GM23248 (cell line): ENCODE measurements at regions not wholly inside any gene's neighbourhood (a gene's known extent, or its start where the extent isn't known, plus 50 kb on each side); places are given as distances from the start of the nearest gene placed in this dataset.
A peak's percentile ranks its signal among the peaks of the same experiment; 100 is the strongest.

Experiments
- DNase-seq: peaks from one replicate; pipeline ENCODE4 v3.0.0-alpha.2; 2015
- H2AFZ ChIP-seq: fragments of 200-600 bp; sonication (generic); 2 replicates; pipeline ENCODE4 v1.6.1; 2016; ENCODE audit warnings: antibody characterized with exemption
- H3F3A ChIP-seq: fragments of 200-600 bp; sonication (generic); 2 replicates; pipeline ENCODE4 v1.6.1; 2016; ENCODE audit warnings: mild to moderate bottlenecking, antibody characterized with exemption, mixed run types; ENCODE audit not compliant: insufficient read depth
- H3K27ac ChIP-seq: fragments of 200-600 bp; sonication (generic); 2 replicates; pipeline ENCODE4 v1.5.1; 2016; ENCODE audit warnings: mild to moderate bottlenecking
- H3K27me3 ChIP-seq: fragments of 200-600 bp; sonication (generic); replicated peaks from 2 replicates; pipeline ENCODE4 v1.6.1; 2016; ENCODE audit warnings: mild to moderate bottlenecking; ENCODE audit not compliant: insufficient read depth
- H3K36me3 ChIP-seq: fragments of 200-600 bp; sonication (generic); 2 replicates; pipeline ENCODE4 v1.6.1; 2016; ENCODE audit warnings: low read depth, mild to moderate bottlenecking
- H3K4me1 ChIP-seq: fragments of 200-600 bp; sonication (generic); 2 replicates; pipeline ENCODE4 v1.6.1; 2016; ENCODE audit warnings: mild to moderate bottlenecking; ENCODE audit not compliant: insufficient read depth
- H3K4me2 ChIP-seq: fragments of 200-600 bp; sonication (generic); one replicate; pipeline ENCODE4 v1.6.1; 2016; ENCODE audit warnings: mild to moderate bottlenecking; ENCODE audit not compliant: unreplicated experiment
- H3K4me3 ChIP-seq: fragments of 200-600 bp; sonication (generic); 2 replicates; pipeline ENCODE4 v1.5.1; 2016; ENCODE audit warnings: mild to moderate bottlenecking
- H3K79me2 ChIP-seq: fragments of 200-600 bp; sonication (generic); 2 replicates; pipeline ENCODE4 v1.6.1; 2016; ENCODE audit warnings: mild to moderate bottlenecking; ENCODE audit not compliant: insufficient read depth
- H3K9ac ChIP-seq: fragments of 200-600 bp; sonication (generic); 2 replicates; pipeline ENCODE4 v1.6.1; 2016; ENCODE audit warnings: mild to moderate bottlenecking
- H3K9me2 ChIP-seq: fragments of 200-600 bp; sonication (generic); 2 replicates; pipeline ENCODE4 v1.6.1; 2016; ENCODE audit warnings: mixed run types, mild to moderate bottlenecking, moderate library complexity; ENCODE audit not compliant: insufficient read depth
- H3K9me3 ChIP-seq: fragments of 200-600 bp; sonication (generic); one replicate; pipeline ENCODE4 v1.6.1; 2017; ENCODE audit warnings: low read depth
- H4K20me1 ChIP-seq: fragments of 200-600 bp; sonication (generic); 2 replicates; pipeline ENCODE4 v1.6.0; 2016; ENCODE audit not compliant: insufficient read depth
- EZH2 ChIP-seq: fragments of 200-600 bp; sonication (generic); IDR thresholded peaks from 2 replicates; pipeline ENCODE4 v1.6.1; 2018; ENCODE audit warnings: antibody characterized with exemption, mild to moderate bottlenecking; ENCODE audit not compliant: insufficient read depth, poor library complexity, severe bottlenecking
- EZH2phosphoT487 ChIP-seq: fragments of 200-600 bp; sonication (generic); IDR thresholded peaks from 2 replicates; pipeline ENCODE4 v1.6.1; 2018; ENCODE audit warnings: antibody characterized with exemption, moderate library complexity, mild to moderate bottlenecking, low read depth; ENCODE audit not compliant: insufficient read depth
- WGBS, 2 experiments: methylation state at CpG; one replicate each; pipeline ENCODE4 v1.1.6; 2015 to 2017; ENCODE audit warnings: low lambda C conversion rate in 2 of 2, low coverage in 1 of 2; ENCODE audit errors: missing lambda C conversion rate in 2 of 2; 5-methylcytosine and 5-hydroxymethylcytosine counted together
- in situ Hi-C: fragments of 300-500 bp; cut with MboI; formaldehyde crosslinking; loops from 2 replicates; pipeline ENCODE4 v1.15.0; 2020

GRCh38 chr2:133636287-133636686 is 68.0 kb upstream of the NCKAP5 start:
- H3K27ac ChIP-seq: no peak overlapping the region
- no peaks in the 10 kb centered on the region for H3K36me3 ChIP-seq
- H3K9me3 ChIP-seq: no peaks in the 10 kb centered on the region
- DNase-seq: no peak
- no peak for TF ChIP-seq EZH2
- TF ChIP-seq EZH2phosphoT487: no peak
- in situ Hi-C loops: no loop called here
- peaks cover 21% of the 10 kb centered on the region for H3K4me1 ChIP-seq
- no peak overlapping the region for H3K4me2 ChIP-seq
- no peaks in the 10 kb centered on the region for H4K20me1 ChIP-seq
- H3K9me2 ChIP-seq: no peaks in the 10 kb centered on the region
- H3K4me3 ChIP-seq: no peak overlapping the region
- no peak overlapping the region for H2AFZ ChIP-seq
- H3F3A ChIP-seq: peaks cover 9% of the 10 kb centered on the region; the same call in 1 of the 2 replicates
- no peak overlapping the region for H3K9ac ChIP-seq
- no peaks in the 10 kb centered on the region for H3K27me3 ChIP-seq
- WGBS, 2 experiments: 84 to 95% methylated on average over 2 of the region's 2 CpGs
- H3K79me2 ChIP-seq: no peaks in the 10 kb centered on the region

DNA sequence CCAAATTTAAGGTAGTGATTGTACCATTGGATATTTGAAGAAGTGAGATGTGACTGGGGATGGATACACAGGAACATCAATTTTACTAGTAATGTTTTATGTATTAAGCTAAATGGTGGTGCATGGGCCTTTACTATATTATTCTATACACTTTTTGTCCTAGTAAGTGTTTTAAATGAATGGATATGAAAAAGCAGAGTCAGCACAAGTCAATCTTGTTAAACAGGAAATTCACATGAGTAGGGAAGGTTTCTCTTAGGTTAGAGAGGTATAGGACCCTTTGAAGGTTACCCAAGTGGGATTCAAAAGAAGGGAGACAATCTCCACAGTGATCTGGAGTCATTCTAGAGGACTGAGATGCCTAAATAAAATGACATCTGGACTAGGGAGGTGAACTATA is 71.8 kb upstream of the NCKAP5 start:
- Histone ChIP-seq H3K9me2 (no peaks in the 10 kb centered on the region), H3K9ac (no peak overlapping the region), H3K4me2 (no peak overlapping the region), H2AFZ (no peak overlapping the region), H3K9me3 (no peaks in the 10 kb centered on the region), H3K27ac (no peak overlapping the region), H3F3A (0 out of 2 replicates have a peak, but pooled peaks cover 6% of the 10 kb centered on the region), H3K36me3 (no peaks in the 10 kb centered on the region), H3K4me3 (no peak overlapping the region), H3K79me2 (no peaks in the 10 kb centered on the region), H4K20me1 (no peaks in the 10 kb centered on the region), H3K4me1 (peaks cover 21% of the 10 kb centered on the region), H3K27me3 (no peaks in the 10 kb centered on the region)
- no peak for TF ChIP-seq EZH2
- TF ChIP-seq EZH2phosphoT487: no peak
- in situ Hi-C loops: no loop called here
- DNase-seq: no peak

- in situ Hi-C loops: no loop called here
- H3K9me3 ChIP-seq: no peaks in the 10 kb centered on the region
- TF ChIP-seq EZH2: no peak
- no peak for TF ChIP-seq EZH2phosphoT487
- H3K4me2 ChIP-seq: no peak overlapping the region
- H3K27me3 ChIP-seq: no peaks in the 10 kb centered on the region
- 0 out of 2 replicates have a peak, but pooled peaks cover 6% of the 10 kb centered on the region for H3F3A ChIP-seq
- H3K4me3 ChIP-seq: no peak overlapping the region
- no peak overlapping the region for H3K27ac ChIP-seq
- DNase-seq: peak; percentile 32
- H4K20me1 ChIP-seq: no peaks in the 10 kb centered on the region
- H3K79me2 ChIP-seq: no peaks in the 10 kb centered on the region
- no peaks in the 10 kb centered on the region for H3K36me3 ChIP-seq
- no peaks in the 10 kb centered on the region for H3K9me2 ChIP-seq
- 64 to 81% methylated on average over 1 of the region's 1 CpG for WGBS, 2 experiments
- no peak overlapping the region for H2AFZ ChIP-seq
- peaks cover 18% of the 10 kb centered on the region for H3K4me1 ChIP-seq
- no peak overlapping the region for H3K9ac ChIP-seq
These were observed 73.2 kb upstream of the NCKAP5 start for GRCh38 chr2:133641497-133641896.

DNA sequence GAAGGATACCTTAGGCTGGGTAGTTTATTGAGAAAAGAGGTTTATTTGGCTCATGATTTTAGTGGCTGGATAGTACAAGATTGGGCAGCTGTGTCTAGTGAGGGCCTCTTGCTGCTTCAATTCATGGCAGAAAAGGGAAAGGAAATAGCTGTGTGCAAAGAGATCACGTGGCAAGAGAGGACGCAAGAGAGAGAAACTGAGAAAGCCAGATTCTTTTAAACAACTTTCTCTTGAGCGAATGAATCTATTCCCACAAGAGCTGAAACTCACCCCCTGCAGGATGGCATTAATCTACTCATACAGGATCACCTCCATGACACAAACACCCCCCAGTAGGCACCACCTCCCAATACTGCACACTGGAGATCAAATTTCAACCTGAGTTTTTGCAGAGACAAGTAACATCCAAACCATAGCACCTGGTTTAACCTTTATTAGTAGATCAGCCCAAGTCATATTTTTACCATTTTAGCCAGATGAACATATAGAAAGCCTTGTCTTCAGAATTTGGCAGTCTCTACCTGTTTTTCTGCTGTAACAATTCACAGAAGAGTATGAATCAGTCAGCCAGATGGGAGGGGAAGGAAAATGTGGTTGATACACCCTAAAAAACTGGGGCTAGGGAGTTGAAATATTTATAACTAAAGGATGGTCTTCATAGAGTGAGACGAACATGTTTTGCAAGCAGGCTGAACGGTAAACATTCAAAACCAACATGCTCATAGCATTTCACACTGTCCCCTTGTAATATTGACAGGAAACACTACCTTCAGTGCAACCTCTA is 73.9 kb upstream of the NCKAP5 start:
- no peak for TF ChIP-seq EZH2
- no peak overlapping the region for H3K9ac ChIP-seq
- H3K79me2 ChIP-seq: no peaks in the 10 kb centered on the region
- H3K9me3 ChIP-seq: no peaks in the 10 kb centered on the region
- no peaks in the 10 kb centered on the region for H3K9me2 ChIP-seq
- H3K36me3 ChIP-seq: no peaks in the 10 kb centered on the region
- no peaks in the 10 kb centered on the region for H4K20me1 ChIP-seq
- peak overlapping the region; percentile 20 for H3K4me2 ChIP-seq
- in situ Hi-C loops: no loop called here
- H3K4me1 ChIP-seq: peaks cover 18% of the 10 kb centered on the region
- peak; percentile 25 for DNase-seq
- no peak overlapping the region for H3K27ac ChIP-seq
- H3K4me3 ChIP-seq: no peak overlapping the region
- no peak overlapping the region for H2AFZ ChIP-seq
- no peaks in the 10 kb centered on the region for H3K27me3 ChIP-seq
- WGBS, 2 experiments: 68% methylated on average over 5 of the region's 5 CpGs
- 0 out of 2 replicates have a peak, but pooled peaks cover 6% of the 10 kb centered on the region for H3F3A ChIP-seq

DNA sequence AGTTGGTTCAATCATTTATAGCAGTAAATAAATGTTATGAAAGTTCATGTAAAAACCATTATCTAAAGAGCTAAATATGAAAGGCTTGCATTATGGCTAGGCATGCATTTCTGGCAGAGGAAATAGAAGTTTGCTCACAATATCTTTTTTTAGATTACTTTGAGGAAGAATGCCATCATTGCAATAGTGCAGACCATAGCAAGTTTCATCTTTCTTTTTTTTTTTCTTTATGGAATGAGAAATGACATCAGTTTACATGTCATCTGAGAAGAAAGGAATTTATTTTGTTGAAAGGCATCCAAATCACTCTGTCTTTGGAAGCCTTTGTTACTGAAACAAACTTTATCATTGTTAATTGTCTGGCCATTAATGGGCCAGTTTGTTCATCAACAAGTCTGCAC is 74.5 kb upstream of the NCKAP5 start:
- Histone ChIP-seq H3K4me2 (peak overlapping the region; percentile 20), H3K36me3 (no peaks in the 10 kb centered on the region), H3K79me2 (no peaks in the 10 kb centered on the region), H3K4me1 (peaks cover 18% of the 10 kb centered on the region), H3K27me3 (no peaks in the 10 kb centered on the region), H3K4me3 (no peak overlapping the region), H3K9me2 (no peaks in the 10 kb centered on the region), H3K9me3 (no peaks in the 10 kb centered on the region), H4K20me1 (no peaks in the 10 kb centered on the region), H3K9ac (no peak overlapping the region), H2AFZ (no peak overlapping the region), H3K27ac (no peak overlapping the region), H3F3A (0 out of 2 replicates have a peak, but pooled peaks cover 6% of the 10 kb centered on the region)
- peak; percentile 49 for DNase-seq
- TF ChIP-seq EZH2phosphoT487: no peak
- TF ChIP-seq EZH2: no peak
- in situ Hi-C loops: no loop called here
